T-helper 1 cell treated with Interleukin-12 subunit alpha and Interleukin-12 subunit beta and Interleukin-4 antibody, amounts not matched to agents 30 ng/mL and 1 ng/mL, for 36 hours (primary cell): ENCODE measurements at regions not wholly inside any gene's neighbourhood (a gene's known extent, or its start where the extent isn't known, plus 50 kb on each side); places are given as distances from the start of the nearest gene placed in this dataset.
"Not testable (repeated sequence)": the region's sequence is repeated elsewhere in the genome, so short reads cannot be mapped to it uniquely, and the experiment has no call there.

ENCODE experiments used
- intact Hi-C: fragments of 100-400 bp; cut with micrococcal nuclease; formaldehyde crosslinking; loops from one replicate; pipeline ENCODE4 v1.15.1; 2024

DNA sequence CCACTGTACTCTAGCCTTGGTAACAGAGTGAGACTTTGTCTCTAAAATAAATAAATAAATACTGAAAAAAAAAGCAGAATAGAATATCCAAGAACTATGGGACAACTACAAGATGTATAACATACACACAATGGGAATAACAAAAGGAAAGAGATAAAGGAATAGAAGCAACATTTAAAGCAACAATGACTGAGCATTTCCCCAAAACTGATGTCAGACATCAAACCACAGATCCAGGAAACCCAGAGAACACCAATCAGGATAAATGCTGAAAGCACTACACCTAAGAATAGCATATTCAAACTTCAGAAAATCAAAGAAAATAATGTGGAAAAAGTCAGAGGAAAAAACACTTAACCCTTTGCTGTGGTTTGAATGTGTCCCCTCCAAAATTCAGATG, 436.4 kb downstream of the ACTL7B start:
- intact Hi-C loops: no loop called here

DNA sequence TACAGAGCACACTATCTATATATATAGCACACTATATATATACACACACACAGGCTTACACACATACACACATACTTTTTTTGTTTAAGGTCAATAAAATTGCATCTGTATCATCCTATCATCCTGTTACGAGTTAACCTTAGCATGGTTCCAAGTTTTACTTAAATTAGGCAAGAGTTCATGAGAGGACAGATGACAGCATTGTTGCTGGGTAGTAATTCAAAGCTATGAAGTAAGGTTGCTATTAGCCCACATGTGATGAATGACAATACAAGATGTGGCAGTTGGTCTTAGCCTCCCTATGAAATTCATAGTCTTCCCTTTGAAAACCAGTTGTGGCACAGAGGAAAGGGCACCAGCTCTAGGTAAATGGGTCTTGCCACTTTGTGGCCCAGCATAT, 438.1 kb downstream of the ACTL7B start:
- intact Hi-C loops: no loop called here

DNA sequence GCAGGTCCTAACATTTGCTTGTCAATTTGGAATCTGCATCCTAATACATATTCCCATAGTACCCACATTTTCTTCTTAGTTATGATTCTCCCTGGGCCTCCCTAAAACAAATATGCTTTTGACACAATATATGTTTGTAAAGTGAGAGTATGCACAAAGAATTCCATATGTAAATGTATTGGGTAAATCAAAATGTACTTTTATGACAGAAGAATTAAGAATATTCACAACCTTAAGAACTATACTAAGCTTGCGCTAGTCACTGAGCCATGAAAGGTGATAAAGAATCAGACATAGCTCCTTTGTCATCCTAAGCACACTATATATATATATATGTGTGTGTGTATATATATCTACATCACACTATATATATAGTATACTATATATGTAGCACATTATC, 438.5 kb downstream of the ACTL7B start:
- intact Hi-C loops: no loop called here

DNA sequence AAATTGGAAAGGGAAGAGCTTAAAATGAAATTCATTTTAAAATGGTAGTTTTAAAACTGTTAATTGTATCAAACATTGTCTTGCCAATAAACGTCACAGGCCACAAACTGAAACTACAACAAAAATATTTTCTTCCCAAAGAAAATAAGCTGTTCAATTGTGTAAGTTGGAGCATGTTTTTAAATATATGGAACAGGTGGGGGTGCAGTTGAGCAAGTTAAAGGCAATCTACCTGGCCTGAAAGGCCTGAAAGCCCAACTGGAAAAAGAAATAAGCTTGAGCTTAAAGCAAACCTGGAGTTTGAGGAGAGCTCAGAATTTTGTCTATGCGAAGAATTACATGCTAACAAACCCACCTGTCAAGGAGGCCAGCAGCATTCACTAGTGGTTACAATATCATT, 439.5 kb downstream of the ACTL7B start:
- intact Hi-C loops: no loop called here

- intact Hi-C loops: no loop called here
Observed at GRCh38 chr9:108413809-108414208, 442.0 kb downstream of the ACTL7B start.

- intact Hi-C loops: no loop called here
Observed at GRCh38 chr9:108412755-108413154, 443.0 kb downstream of the ACTL7B start.

- intact Hi-C loops: no loop called here
Observed at GRCh38 chr9:108411632-108412031, 444.2 kb downstream of the ACTL7B start.

- intact Hi-C loops: no loop called here
Observed at GRCh38 chr9:108410161-108410560, 445.6 kb downstream of the ACTL7B start.

DNA sequence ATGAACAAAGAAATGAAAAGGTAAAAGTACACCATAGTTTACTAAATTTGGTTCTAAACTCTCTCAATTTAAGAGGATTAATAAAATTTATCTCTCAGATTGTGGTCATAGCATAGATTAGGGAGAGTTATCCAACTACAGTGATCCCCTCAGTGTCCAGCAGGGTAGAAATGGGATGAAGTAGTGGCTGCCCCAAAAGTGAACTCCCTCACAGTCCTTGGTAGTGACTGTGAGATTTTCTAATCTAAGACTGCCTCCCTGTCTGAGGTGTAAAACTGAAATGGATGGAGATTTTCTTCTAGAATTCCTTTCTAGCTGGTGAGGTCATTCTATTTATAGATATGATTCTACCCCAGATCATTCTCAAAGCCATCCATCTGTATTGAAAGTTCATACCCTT, 455.5 kb downstream of the ACTL7B start:
- intact Hi-C loops: no loop called here

DNA sequence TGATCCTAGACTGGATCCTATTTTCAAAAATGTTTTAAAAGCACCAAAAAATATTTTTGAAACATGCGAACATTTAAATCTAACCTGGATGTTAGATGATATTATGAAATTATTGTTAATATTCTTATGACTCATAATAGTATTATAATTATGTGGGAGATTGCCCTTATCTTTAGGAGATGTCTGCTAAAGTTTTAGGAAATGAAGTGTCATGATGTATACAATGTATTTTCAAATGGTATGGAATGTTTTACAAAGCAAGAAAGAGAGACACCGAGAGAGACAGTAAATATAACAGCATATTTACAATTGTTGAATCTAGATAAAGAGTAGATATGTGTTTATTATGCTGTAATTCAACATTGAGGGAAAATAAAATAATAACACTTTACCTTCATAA, 455.9 kb downstream of the ACTL7B start:
- intact Hi-C loops: no loop called here

GRCh38 chr9:108397286-108397685, 458.5 kb downstream of the ACTL7B start:
- intact Hi-C loops: no loop called here

- intact Hi-C loops: no loop called here
Observed at GRCh38 chr9:108396611-108397010, 459.2 kb downstream of the ACTL7B start.

DNA sequence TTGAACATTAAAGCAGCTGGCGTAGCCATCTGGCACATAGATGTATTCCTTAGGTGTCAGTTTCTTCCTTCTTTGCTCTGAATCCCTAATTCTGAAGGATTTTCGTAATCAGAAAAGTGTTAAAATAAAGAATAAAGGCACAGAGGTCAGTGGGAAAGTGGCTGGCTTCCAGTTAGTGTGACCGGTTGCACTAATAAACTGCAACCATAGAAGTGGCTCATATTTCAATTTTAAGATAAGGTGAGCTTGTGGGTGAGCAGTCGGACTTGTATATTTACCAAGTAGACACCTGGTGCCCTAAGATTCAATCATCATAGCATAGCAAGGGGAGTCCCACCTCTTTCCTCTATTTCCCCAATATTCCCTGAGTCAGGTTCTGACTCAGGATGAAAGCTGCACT, 459.6 kb downstream of the ACTL7B start:
- intact Hi-C loops: no loop called here

DNA sequence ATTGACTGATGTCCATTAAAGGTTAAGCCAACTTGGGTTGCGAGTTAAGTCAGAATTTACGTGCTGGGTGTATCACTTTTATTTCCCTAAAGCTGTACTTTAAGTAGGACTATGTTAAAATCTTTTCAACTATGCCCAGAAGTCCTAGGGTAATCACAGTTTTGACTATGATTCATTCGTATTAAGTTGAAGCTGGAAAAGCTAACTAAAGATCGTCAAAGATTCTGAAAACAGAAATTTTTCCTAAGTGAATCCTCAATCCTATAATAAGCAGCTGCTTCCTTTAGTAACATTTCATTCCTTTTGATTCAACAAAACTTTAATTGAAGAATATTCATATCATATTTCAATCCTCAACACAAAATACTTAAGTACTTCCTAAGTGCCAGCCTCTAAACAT, 460.4 kb downstream of the ACTL7B start:
- intact Hi-C loops: no loop called here

- intact Hi-C loops: no loop called here
Observed at GRCh38 chr9:108394726-108395125, 461.1 kb downstream of the ACTL7B start.

DNA sequence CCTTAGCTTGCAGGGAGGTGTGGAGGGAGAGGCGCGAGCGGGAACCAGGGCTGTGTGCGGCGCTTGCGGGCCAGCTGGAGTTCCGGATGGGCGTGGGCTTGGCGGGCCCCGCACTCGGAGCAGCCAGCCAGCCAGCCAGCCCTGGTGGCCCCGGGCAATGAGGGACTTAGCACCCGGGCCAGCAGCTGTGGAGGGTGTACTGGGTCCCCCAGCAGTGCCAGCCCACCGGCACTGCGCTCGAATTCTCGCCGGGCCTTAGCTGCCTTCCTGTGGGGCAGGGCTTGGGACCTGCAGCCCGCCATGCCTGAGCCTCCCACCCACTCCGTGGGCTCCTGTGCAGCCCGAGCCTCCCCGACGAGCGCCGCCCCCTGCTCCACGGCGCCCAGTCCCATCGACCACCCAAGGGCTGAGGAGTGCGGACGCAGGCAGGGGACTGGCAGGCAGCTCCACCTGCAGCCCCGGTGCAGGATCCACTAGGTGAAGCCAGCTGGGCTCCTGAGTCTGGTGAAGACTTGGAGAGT, 462.2 kb downstream of the ACTL7B start:
- intact Hi-C loops: not testable (repeated sequence)

DNA sequence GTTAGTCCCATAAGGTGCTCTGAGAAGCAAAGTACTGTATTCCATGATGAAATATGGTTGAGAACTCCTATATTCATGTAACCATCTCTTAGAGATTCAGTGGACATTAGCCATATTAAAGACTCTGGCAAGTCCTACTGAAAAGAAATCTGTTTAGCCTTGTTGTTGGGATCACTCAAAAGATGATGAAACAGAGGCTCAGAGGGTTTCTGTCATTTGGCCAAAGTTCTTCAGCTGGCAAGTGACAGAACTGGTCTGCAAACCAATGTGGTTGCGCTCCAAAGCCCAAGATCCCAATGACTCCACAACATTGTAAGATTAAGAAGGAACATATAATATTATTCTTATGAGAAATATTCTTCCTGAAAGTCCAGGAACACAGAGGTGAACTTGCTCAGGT, 462.9 kb downstream of the ACTL7B start:
- intact Hi-C loops: no loop called here

- intact Hi-C loops: no loop called here
Observed at GRCh38 chr9:108389056-108389455, 466.7 kb downstream of the ACTL7B start.

- intact Hi-C loops: no loop called here
Observed at GRCh38 chr9:108386859-108387384, 468.9 kb downstream of the ACTL7B start.

GRCh38 chr9:108386032-108386431, 469.8 kb downstream of the ACTL7B start:
- intact Hi-C loops: no loop called here

GRCh38 chr9:108383796-108384195, 472.0 kb downstream of the ACTL7B start:
- intact Hi-C loops: no loop called here

DNA sequence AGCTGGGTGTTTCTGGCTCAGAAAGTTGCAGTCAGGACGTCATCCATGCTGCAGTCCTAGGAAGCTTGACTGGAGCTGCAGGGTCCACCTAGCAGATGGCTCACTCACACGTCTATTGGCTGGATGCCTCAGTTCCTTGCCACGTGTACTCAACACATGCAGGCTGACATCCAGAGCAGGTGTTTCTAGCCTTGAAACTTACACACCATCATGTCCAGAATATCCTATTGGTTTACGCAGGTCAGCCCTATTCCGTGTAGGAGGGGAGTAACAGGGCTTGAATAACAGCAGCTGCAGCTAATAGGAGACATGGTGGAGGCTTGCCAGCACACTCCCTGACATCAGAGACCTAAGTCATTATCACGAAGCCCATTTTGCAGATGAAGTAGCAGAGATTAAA, 473.5 kb downstream of the ACTL7B start:
- intact Hi-C loops: no loop called here

DNA sequence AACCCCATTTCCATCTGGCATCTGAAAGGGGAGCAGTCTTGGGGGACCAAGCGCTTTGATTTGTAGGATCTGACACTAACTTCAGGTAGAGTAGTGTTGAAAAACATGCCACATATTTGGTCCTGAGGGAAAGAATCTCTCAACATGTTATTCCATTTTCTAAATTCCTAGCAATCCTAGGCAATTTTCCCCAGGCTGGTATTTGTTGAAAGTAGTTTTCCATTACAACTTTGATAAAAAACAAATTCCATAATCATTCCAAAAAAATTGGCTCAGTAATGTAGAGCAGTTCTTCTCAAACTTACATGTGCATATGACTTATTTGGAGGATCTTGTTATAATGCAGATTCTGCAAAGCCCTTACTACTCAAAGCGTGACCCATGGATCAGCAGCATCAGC, 477.9 kb downstream of the ACTL7B start:
- intact Hi-C loops: no loop called here

DNA sequence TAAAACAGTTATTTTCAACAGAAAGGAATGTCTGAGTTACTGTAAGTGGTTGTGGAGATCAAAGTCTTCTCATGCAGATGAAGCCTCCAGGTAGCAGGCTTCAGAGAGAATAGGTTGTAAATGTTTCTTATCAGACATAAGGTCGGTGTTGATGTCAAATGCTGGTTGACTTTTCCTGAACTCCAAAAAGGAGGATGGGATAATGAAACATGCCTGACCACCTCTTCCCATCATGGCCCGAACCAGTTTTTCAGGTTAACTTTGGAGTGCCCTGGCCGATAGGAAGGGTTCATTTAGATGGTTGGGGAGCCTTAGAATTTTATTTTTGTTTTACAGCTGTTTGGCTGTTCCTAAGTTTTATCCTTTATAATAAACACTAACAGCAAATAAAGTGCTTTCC, 478.4 kb downstream of the ACTL7B start:
- intact Hi-C loops: no loop called here
